Psoas muscle (tissue), 7 donors: ENCODE measurements at regions not wholly inside any gene's neighbourhood (a gene's known extent, or its start where the extent isn't known, plus 50 kb on each side); places are given as distances from the start of the nearest gene placed in this dataset.

Experiments used
- ATAC-seq, 4 donors: fragments of 200-7000 bp; cut with Tn5 transposase; one replicate each; pipeline ENCODE4 v1.9.1; 2020; ENCODE audit warnings: moderate library complexity in 3 of 4, mild to moderate bottlenecking in 2 of 4
- DNase-seq, 2 donors: peaks; one replicate each; pipeline ENCODE4 v3.0.0-alpha.2; 2020
- H3K27ac ChIP-seq: fragments of 200-600 bp; one replicate; pipeline ENCODE4 v1.8.0; 2022
- H3K27me3 ChIP-seq, 3 donors: fragments of 200-600 bp in 1 of 3; one replicate each; pipeline versions ENCODE4 v1.6.1 to v1.8.0; 2013 to 2022; ENCODE audit warnings: low read length in 2 of 3, mild to moderate bottlenecking in 2 of 3, moderate library complexity in 1 of 3; ENCODE audit not compliant: insufficient read depth in 3 of 3
- H3K36me3 ChIP-seq, 2 donors: fragments of 200-600 bp in 1 of 2; one replicate each; pipeline versions ENCODE4 v1.6.1 to v1.8.0; 2013 to 2022; ENCODE audit warnings: low read depth in 1 of 2, mild to moderate bottlenecking in 1 of 2, moderate library complexity in 1 of 2; ENCODE audit not compliant: insufficient read depth in 1 of 2
- H3K4me1 ChIP-seq: fragments of 200-600 bp; one replicate; pipeline ENCODE4 v1.8.0; 2022
- H3K4me3 ChIP-seq: fragments of 200-600 bp; one replicate; pipeline ENCODE4 v1.8.0; 2022; ENCODE audit warnings: mild to moderate bottlenecking
- H3K9me3 ChIP-seq: fragments of 200-600 bp; one replicate; pipeline ENCODE4 v1.8.0; 2022
- CTCF ChIP-seq: fragments of 200-600 bp; IDR thresholded peaks from one replicate; pipeline ENCODE4 v1.8.0; 2022; ENCODE audit warnings: antibody characterized with exemption
- WGBS, 3 donors: extraction: QIAGEN DNeasy Blood & Tissue Kit; methylation state at CpG; one replicate each; pipeline versions ENCODE4 v1.1.6 to v1.1.7; 2013; 5-methylcytosine and 5-hydroxymethylcytosine counted together
- intact Hi-C, 2 donors: fragments of 100-400 bp; cut with DNase I; formaldehyde crosslinking; loops; one replicate each; pipeline versions ENCODE4 v1.11.0 to v1.14.2; 2022
- donor health status: healthy with polysubstance abuse.
- donor health status: DM: no; HTN: no; CAD: no; lungs with moderate emphysema.
- donor health status: Bipolar disorder and iron deficiency.
- donor health status: healthy.
- donor health status: DM: yes; HTN: yes; CAD: no.
- donor health status: DM: no; HTN: no; CAD: no.
- donor health status: DM: yes; HTN: yes; CAD: no.

- Histone ChIP-seq H3K4me3 (no peak overlapping the region), H3K36me3 (no peaks in the 10 kb centered on the region), H3K27ac (no peak overlapping the region), H3K27me3 (no peaks in the 10 kb centered on the region), H3K4me1 (no peaks in the 10 kb centered on the region), H3K9me3 (no peaks in the 10 kb centered on the region)
- TF ChIP-seq CTCF, result no peak
- WGBS, 3 donors, result 54 to 64% (median 57%) methylated on average over 4 of the region's 4 CpGs
- intact Hi-C loops, result no loop called here
- ATAC-seq (no peak), DNase-seq (no peak)
These were observed 448.3 kb downstream of the NTRK2 start for GRCh38 chr9:85117831-85118230.

- no peaks in the 10 kb centered on the region for H3K4me1 ChIP-seq
- TF ChIP-seq CTCF, result no peak
- H3K36me3 ChIP-seq, result no peaks in the 10 kb centered on the region
- ATAC-seq (no peak), DNase-seq (no peak)
- no peak overlapping the region for H3K4me3 ChIP-seq
- intact Hi-C loops, result no loop called here
- H3K27me3 ChIP-seq, result no peaks in the 10 kb centered on the region
- H3K9me3 ChIP-seq, result no peaks in the 10 kb centered on the region
- H3K27ac ChIP-seq, result no peak overlapping the region
- 78 to 83% (median 80%) methylated on average over 2 of the region's 2 CpGs for WGBS, 3 donors
These were observed 445.9 kb downstream of the NTRK2 start for GRCh38 chr9:85115473-85115872.

- WGBS, 3 donors, result 77 to 88% (median 88%) methylated on average over 3 of the region's 3 CpGs
These were observed 445.3 kb downstream of the NTRK2 start for GRCh38 chr9:85114799-85115198.

GRCh38 chr9:85112933-85113418, 443.4 kb downstream of the NTRK2 start:
- Histone ChIP-seq H3K36me3 (no peaks in the 10 kb centered on the region), H3K4me1 (no peaks in the 10 kb centered on the region), H3K27me3 (no peaks in the 10 kb centered on the region), H3K4me3 (no peak overlapping the region), H3K27ac (no peak overlapping the region), H3K9me3 (no peaks in the 10 kb centered on the region)
- ATAC-seq (no peak), DNase-seq (no peak)
- WGBS, 3 donors, result 89 to 94% (median 91%) methylated on average over 6 of the region's 6 CpGs
- TF ChIP-seq CTCF, result no peak
- intact Hi-C loops, result no loop called here

More at GRCh38 chr9:85114799-85115198, 445.3 kb downstream of the NTRK2 start:
- Histone ChIP-seq H3K4me3 (no peak overlapping the region), H3K27me3 (no peaks in the 10 kb centered on the region), H3K4me1 (no peaks in the 10 kb centered on the region), H3K9me3 (no peaks in the 10 kb centered on the region), H3K36me3 (no peaks in the 10 kb centered on the region), H3K27ac (no peak overlapping the region)
- no peak for ATAC-seq
- intact Hi-C loops, result no loop called here
- TF ChIP-seq CTCF, result no peak
- DNase-seq, result no peak

- H3K27me3 ChIP-seq, result no peaks in the 10 kb centered on the region
- no peak for TF ChIP-seq CTCF
These were observed 442.9 kb downstream of the NTRK2 start for GRCh38 chr9:85112391-85112790.

More at GRCh38 chr9:85112391-85112790, 442.9 kb downstream of the NTRK2 start:
- no peak for ATAC-seq
- intact Hi-C loops, result no loop called here
- no peaks in the 10 kb centered on the region for H3K9me3 ChIP-seq
- H3K4me3 ChIP-seq, result no peak overlapping the region
- H3K27ac ChIP-seq, result no peak overlapping the region
- no peaks in the 10 kb centered on the region for H3K36me3 ChIP-seq
- DNase-seq, result no peak
- H3K4me1 ChIP-seq, result no peaks in the 10 kb centered on the region
- 28 to 35% (median 32%) methylated on average over 2 of the region's 2 CpGs for WGBS, 3 donors
